Transverse colon (tissue), 4 donors: ENCODE measurements at regions not wholly inside any gene's neighbourhood (a gene's known extent, or its start where the extent isn't known, plus 50 kb on each side); places are given as distances from the start of the nearest gene placed in this dataset.

Experiments
- DNase-seq: peaks from one replicate; pipeline ENCODE4 v3.0.0-alpha.2; 2019
- H3K27ac ChIP-seq, 4 donors: fragments of 200-600 bp; sonication (generic); 2 replicates each; pipeline ENCODE4 v1.5.1; 2016 to 2018; ENCODE audit warnings: inconsistent platforms in 4 of 4
- H3K27me3 ChIP-seq: fragments of 200-600 bp; sonication (generic); 2 replicates; pipeline ENCODE4 v1.5.1; 2017; ENCODE audit warnings: inconsistent platforms
- H3K36me3 ChIP-seq, 4 donors: fragments of 200-600 bp; sonication (generic); 2 replicates each; pipeline ENCODE4 v1.5.1; 2017 to 2019; ENCODE audit warnings: inconsistent platforms in 4 of 4
- H3K4me1 ChIP-seq, 4 donors: fragments of 200-600 bp; sonication (generic); 2 replicates each; pipeline ENCODE4 v1.5.1; 2017 to 2020; ENCODE audit warnings: inconsistent platforms in 4 of 4
- H3K4me3 ChIP-seq, 4 donors: fragments of 200-600 bp; sonication (generic); 1 replicate in 1 of 4; 2 replicates in 3 of 4; pipeline versions ENCODE4 v1.5.1 to v1.6.1; 2017 to 2019; ENCODE audit warnings: inconsistent platforms in 4 of 4
- H3K9me3 ChIP-seq, 2 donors: fragments of 200-600 bp; sonication (generic); 2 replicates each; pipeline ENCODE4 v1.5.1; 2017 to 2019; ENCODE audit warnings: inconsistent platforms in 2 of 2
- CTCF ChIP-seq, 5 experiments: fragments of 200-600 bp in 3 of 5; fragments of 450-650 bp in 2 of 5; sonication (generic) in 3 of 5; IDR thresholded peaks; 1 replicate in 2 of 5; 2 replicates in 3 of 5; pipeline ENCODE4 v1.5.1; 2016 to 2017; ENCODE audit warnings: antibody characterized with exemption in 5 of 5, inconsistent platforms in 3 of 5, mild to moderate bottlenecking in 2 of 5, moderate library complexity in 1 of 5
- EP300 ChIP-seq: sonication (generic); formaldehyde crosslinking; IDR thresholded peaks from one replicate; pipeline ENCODE4 v1.6.1; 2017; ENCODE audit warnings: antibody characterized with exemption, low read depth
- POLR2A ChIP-seq: fragments of 450-650 bp; IDR thresholded peaks from one replicate; pipeline ENCODE4 v1.6.1; 2016; ENCODE audit warnings: antibody characterized with exemption, mild to moderate bottlenecking, moderate library complexity
- POLR2AphosphoS5 ChIP-seq, 3 donors: sonication (generic); formaldehyde crosslinking; IDR thresholded peaks; one replicate each; pipeline ENCODE4 v1.6.1; 2016; ENCODE audit warnings: antibody characterized with exemption in 3 of 3
- WGBS, 2 donors: methylation state at CpG; one replicate each; pipeline ENCODE4 v1.1.5; 2018; ENCODE audit warnings: low coverage in 1 of 2; 5-methylcytosine and 5-hydroxymethylcytosine counted together
- in situ Hi-C, 4 donors: fragments of 200-750 bp; cut with MboI; loops; one replicate each; pipeline versions ENCODE4 v1.15.0 to v1.15.1; 2017; ENCODE audit warnings: low sequenced_read_pairs in 3 of 4, low pct_ligation_motif_present in 1 of 4, low pct_unique_long_range_greater_than_20kb in 1 of 4
- intact Hi-C: fragments of 100-400 bp; cut with DNase I; formaldehyde crosslinking; loops from one replicate; pipeline ENCODE4 v1.15.1; 2023; ENCODE audit warnings: low total_unique reads

- DNase-seq: no peak
- no peak overlapping the region for H3K4me3 ChIP-seq
- H3K27ac ChIP-seq: peak overlapping the region; percentile 38 to 72 (median 61)
- peaks cover 6 to 13% (median 10%) of the 10 kb centered on the region in 4 donors for H3K4me1 ChIP-seq
- no peaks in the 10 kb centered on the region for H3K9me3 ChIP-seq
- H3K27me3 ChIP-seq: no peaks in the 10 kb centered on the region
- intact Hi-C loops: no loop called here
- WGBS, 2 donors: 54 to 80% methylated on average over 2 to 13 of the region's 13 CpGs
- no peaks in the 10 kb centered on the region for H3K36me3 ChIP-seq
- in situ Hi-C loops: no loop called here
- no peak for TF ChIP-seq CTCF (IDR thresholded peaks at IDR 0.05)
- peak in 2 of 3 donors; percentile 59 to 73 for TF ChIP-seq POLR2AphosphoS5 (IDR thresholded peaks at IDR 0.05)
Observed at GRCh38 chr5:173477345-173478040, 139.0 kb downstream of the BOD1 start.

GRCh38 chr5:173475780-173476179, 140.7 kb downstream of the BOD1 start:
- WGBS, 2 donors: 71 to 76% methylated on average over 2 of the region's 2 CpGs

GRCh38 chr5:173474881-173475287, 141.6 kb downstream of the BOD1 start:
- no peaks in the 10 kb centered on the region for H3K36me3 ChIP-seq
- DNase-seq: no peak
- no peak overlapping the region for H3K4me3 ChIP-seq
- peaks cover 6 to 17% (median 10%) of the 10 kb centered on the region in 4 donors for H3K4me1 ChIP-seq
- 26 to 58% methylated on average over 2 to 5 of the region's 5 CpGs for WGBS, 2 donors
- in situ Hi-C loops (no loop called here), intact Hi-C loops (no loop called here)
- H3K27me3 ChIP-seq: no peaks in the 10 kb centered on the region
- no peaks in the 10 kb centered on the region for H3K9me3 ChIP-seq
- peak overlapping the region in 1 of 4 donors; percentile 20 for H3K27ac ChIP-seq
- TF ChIP-seq EP300: no peak
- no peak for TF ChIP-seq CTCF (IDR thresholded peaks at IDR 0.05)
- TF ChIP-seq POLR2A: no peak
- TF ChIP-seq POLR2AphosphoS5 (IDR thresholded peaks at IDR 0.05): no peak

More at GRCh38 chr5:173475780-173476179, 140.7 kb downstream of the BOD1 start:
- H3K9me3 ChIP-seq: no peaks in the 10 kb centered on the region
- H3K36me3 ChIP-seq: no peaks in the 10 kb centered on the region
- peaks cover 6 to 17% (median 10%) of the 10 kb centered on the region in 4 donors for H3K4me1 ChIP-seq
- in situ Hi-C loops (no loop called here), intact Hi-C loops (no loop called here)
- no peak overlapping the region for H3K4me3 ChIP-seq
- no peaks in the 10 kb centered on the region for H3K27me3 ChIP-seq
- no peak for TF ChIP-seq EP300
- no peak for TF ChIP-seq CTCF (IDR thresholded peaks at IDR 0.05)
- TF ChIP-seq POLR2A: no peak
- no peak for TF ChIP-seq POLR2AphosphoS5 (IDR thresholded peaks at IDR 0.05)
- no peak for DNase-seq
- no peak overlapping the region for H3K27ac ChIP-seq

- Histone ChIP-seq H3K9me3 (no peaks in the 10 kb centered on the region), H3K27me3 (no peaks in the 10 kb centered on the region), H3K27ac (peak overlapping the region; percentile 55 to 81 (median 71)), H3K4me1 (peaks cover 6 to 17% (median 10%) of the 10 kb centered on the region in 4 donors), H3K4me3 (no peak overlapping the region), H3K36me3 (no peaks in the 10 kb centered on the region)
- WGBS, 2 donors: 66 to 89% methylated on average over 4 to 6 of the region's 6 CpGs
- intact Hi-C loops: no loop called here
- TF ChIP-seq POLR2AphosphoS5 (IDR thresholded peaks at IDR 0.05) (no peak), POLR2A (no peak), EP300 (no peak), CTCF (IDR thresholded peaks at IDR 0.05) (no peak)
- DNase-seq: no peak
- in situ Hi-C loops: no loop called here
Observed at GRCh38 chr5:173473288-173473687, 143.2 kb downstream of the BOD1 start.
